ENCODE measurements at regions not wholly inside any gene's neighbourhood (a gene's known extent, or its start where the extent isn't known, plus 50 kb on each side); places are given as distances from the start of the nearest gene placed in this dataset.

- TF ChIP-seq, protein P1, sequence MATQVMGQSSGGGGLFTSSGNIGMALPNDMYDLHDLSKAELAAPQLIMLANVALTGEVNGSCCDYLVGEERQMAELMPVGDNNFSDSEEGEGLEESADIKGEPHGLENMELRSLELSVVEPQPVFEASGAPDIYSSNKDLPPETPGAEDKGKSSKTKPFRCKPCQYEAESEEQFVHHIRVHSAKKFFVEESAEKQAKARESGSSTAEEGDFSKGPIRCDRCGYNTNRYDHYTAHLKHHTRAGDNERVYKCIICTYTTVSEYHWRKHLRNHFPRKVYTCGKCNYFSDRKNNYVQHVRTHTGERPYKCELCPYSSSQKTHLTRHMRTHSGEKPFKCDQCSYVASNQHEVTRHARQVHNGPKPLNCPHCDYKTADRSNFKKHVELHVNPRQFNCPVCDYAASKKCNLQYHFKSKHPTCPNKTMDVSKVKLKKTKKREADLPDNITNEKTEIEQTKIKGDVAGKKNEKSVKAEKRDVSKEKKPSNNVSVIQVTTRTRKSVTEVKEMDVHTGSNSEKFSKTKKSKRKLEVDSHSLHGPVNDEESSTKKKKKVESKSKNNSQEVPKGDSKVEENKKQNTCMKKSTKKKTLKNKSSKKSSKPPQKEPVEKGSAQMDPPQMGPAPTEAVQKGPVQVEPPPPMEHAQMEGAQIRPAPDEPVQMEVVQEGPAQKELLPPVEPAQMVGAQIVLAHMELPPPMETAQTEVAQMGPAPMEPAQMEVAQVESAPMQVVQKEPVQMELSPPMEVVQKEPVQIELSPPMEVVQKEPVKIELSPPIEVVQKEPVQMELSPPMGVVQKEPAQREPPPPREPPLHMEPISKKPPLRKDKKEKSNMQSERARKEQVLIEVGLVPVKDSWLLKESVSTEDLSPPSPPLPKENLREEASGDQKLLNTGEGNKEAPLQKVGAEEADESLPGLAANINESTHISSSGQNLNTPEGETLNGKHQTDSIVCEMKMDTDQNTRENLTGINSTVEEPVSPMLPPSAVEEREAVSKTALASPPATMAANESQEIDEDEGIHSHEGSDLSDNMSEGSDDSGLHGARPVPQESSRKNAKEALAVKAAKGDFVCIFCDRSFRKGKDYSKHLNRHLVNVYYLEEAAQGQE (IDR thresholded peaks at IDR 0.05): no peak
- no peak for TF ChIP-seq CTCF (IDR thresholded peaks at IDR 0.05)
- no peak for TF ChIP-seq NR3C1 (IDR thresholded peaks at IDR 0.05)
These were observed 787.9 kb upstream of the KLHL1 start for GRCh38 chr13:70896136-70896535.
